SK-N-SH (cell line): ENCODE measurements at regions not wholly inside any gene's neighbourhood (a gene's known extent, or its start where the extent isn't known, plus 50 kb on each side); places are given as distances from the start of the nearest gene placed in this dataset.

ENCODE experiments used
- CTCF ChIA-PET: fragments of 300-600, 350-600 bp; formaldehyde crosslinking; extraction: SDS; loops from one replicate; lab custom pipeline; 2021; lab: Yijun Ruan, JAX
- POLR2A ChIA-PET: fragments of 350-600 bp; sonication (Branson Sonifier 250); formaldehyde crosslinking; extraction: SDS; loops from one replicate; lab custom pipeline; 2020; ENCODE audit warnings: antibody characterized with exemption, inconsistent platforms; lab: Yijun Ruan, JAX
- DNase-seq: peaks from one replicate; pipeline ENCODE4 v3.0.0; 2012
- H2AFZ ChIP-seq: fragments of 200-600 bp; sonication (generic); 2 replicates; pipeline ENCODE4 v1.8.1; 2016; ENCODE audit warnings: antibody characterized with exemption, mild to moderate bottlenecking, low read depth
- H3F3A ChIP-seq: fragments of 200-600 bp; sonication (generic); replicated peaks from 2 replicates; pipeline ENCODE3; 2016; ENCODE audit warnings: antibody characterized with exemption, mild to moderate bottlenecking; ENCODE audit not compliant: insufficient read depth
- H3K27ac ChIP-seq, 2 experiments: fragments of 200-500 bp in 1 of 2; fragments of 200-600 bp in 1 of 2; sonication (Bioruptor generic) in 1 of 2; sonication (generic), shearing (Covaris generic) in 1 of 2; 2 replicates each; pipeline versions ENCODE4 v1.5.1 to v1.6.1; 2014 to 2016; ENCODE audit warnings: low read depth in 2 of 2, inconsistent platforms in 1 of 2, low read length in 1 of 2, mild to moderate bottlenecking in 1 of 2, mixed read lengths in 1 of 2
- H3K27me3 ChIP-seq: fragments of 200-600 bp; sonication (generic), shearing (Covaris generic); 2 replicates; pipeline ENCODE4 v1.6.1; 2016; ENCODE audit warnings: mixed run types; ENCODE audit not compliant: insufficient read depth
- H3K36me3 ChIP-seq, 2 experiments: fragments of 200-500 bp in 1 of 2; fragments of 200-600 bp in 1 of 2; sonication (Bioruptor generic) in 1 of 2; sonication (generic) in 1 of 2; replicated peaks in 1 of 2; 2 replicates each; pipeline versions ENCODE3 to v1.5.1; 2014 to 2016; ENCODE audit warnings: low read length in 1 of 2, mild to moderate bottlenecking in 1 of 2; ENCODE audit not compliant: insufficient read depth in 2 of 2, control insufficient read depth in 1 of 2
- H3K4me1 ChIP-seq, 2 experiments: fragments of 200-500 bp in 1 of 2; fragments of 200-600 bp in 1 of 2; sonication (Bioruptor generic) in 1 of 2; sonication (generic), shearing (Covaris generic) in 1 of 2; 2 replicates each; pipeline versions ENCODE4 v1.5.1 to v1.6.1; 2014 to 2016; ENCODE audit warnings: low read depth in 1 of 2, low read length in 1 of 2, mixed run types in 1 of 2; ENCODE audit not compliant: insufficient read depth in 2 of 2, control insufficient read depth in 1 of 2
- H3K4me2 ChIP-seq: fragments of 200-600 bp; sonication (generic), shearing (Covaris generic); 2 replicates; pipeline ENCODE4 v1.6.1; 2017; ENCODE audit warnings: mixed run types
- H3K4me3 ChIP-seq, 2 experiments: fragments of 200-500 bp in 1 of 2; fragments of 200-600 bp in 1 of 2; sonication (Bioruptor generic) in 1 of 2; sonication (generic), shearing (Covaris generic) in 1 of 2; 2 replicates each; pipeline versions ENCODE4 v1.5.1 to v1.8.1; 2014 to 2016; ENCODE audit warnings: low read depth in 2 of 2, inconsistent platforms in 1 of 2, low read length in 1 of 2, mild to moderate bottlenecking in 1 of 2, mixed read lengths in 1 of 2, moderate library complexity in 1 of 2
- H3K79me2 ChIP-seq: fragments of 200-600 bp; sonication (generic); 2 replicates; pipeline ENCODE4 v1.8.1; 2017; ENCODE audit warnings: mild to moderate bottlenecking; ENCODE audit not compliant: insufficient read depth
- H3K9ac ChIP-seq: fragments of 200-600 bp; sonication (generic); 2 replicates; pipeline ENCODE4 v1.6.1; 2017; ENCODE audit warnings: mixed run types
- H3K9me2 ChIP-seq: fragments of 200-600 bp; sonication (generic); 2 replicates; pipeline ENCODE4 v1.6.1; 2017; ENCODE audit warnings: mixed run types
- H3K9me3 ChIP-seq: fragments of 200-600 bp; sonication (generic); 2 replicates; pipeline ENCODE4 v1.6.1; 2017; ENCODE audit warnings: mixed run types, mild to moderate bottlenecking, moderate library complexity
- H4K20me1 ChIP-seq: fragments of 200-600 bp; sonication (generic); 2 replicates; pipeline ENCODE4 v1.6.1; 2017; ENCODE audit warnings: mild to moderate bottlenecking, mixed run types; ENCODE audit not compliant: insufficient read depth
- CHD2 ChIP-seq: fragments of 150-350 bp; IDR thresholded peaks from 2 replicates; pipeline ENCODE4 v1.6.1; 2018; ENCODE audit warnings: low read length; ENCODE audit not compliant: partially characterized antibody
- CTCF ChIP-seq: fragments of 200-600 bp; sonication (generic); IDR thresholded peaks from 2 replicates; pipeline ENCODE4 v1.6.1; 2017; ENCODE audit warnings: antibody characterized with exemption, mild to moderate bottlenecking, moderate library complexity
- EP300 ChIP-seq, 2 experiments: IDR thresholded peaks; 2 replicates each; pipeline versions ENCODE4 v1.4.0 to v1.6.1; 2012; ENCODE audit warnings: borderline replicate concordance in 1 of 2, low read depth in 1 of 2, low read length in 1 of 2
- EZH2phosphoT487 ChIP-seq: fragments of 200-600 bp; sonication (generic); IDR thresholded peaks from 2 replicates; pipeline ENCODE4 v1.6.1; 2017; ENCODE audit warnings: low read depth, mixed run types, mild to moderate bottlenecking, antibody characterized with exemption, moderate library complexity, borderline replicate concordance
- FOSL2 ChIP-seq: IDR thresholded peaks from 2 replicates; pipeline ENCODE4 v1.4.0; 2012; ENCODE audit warnings: low read depth, mild to moderate bottlenecking, moderate library complexity, borderline replicate concordance
- FOXM1 ChIP-seq: IDR thresholded peaks from 2 replicates; pipeline ENCODE4 v1.4.0; 2012; ENCODE audit warnings: low read depth, mild to moderate bottlenecking
- GATA2 ChIP-seq: sonication (generic); formaldehyde crosslinking; IDR thresholded peaks from 2 replicates; pipeline ENCODE4 v1.5.0; 2020; ENCODE audit warnings: mild to moderate bottlenecking, missing genetic modification reagents
- JUND ChIP-seq: IDR thresholded peaks from 2 replicates; pipeline ENCODE4 v1.4.0; 2012
- NRF1 ChIP-seq: IDR thresholded peaks from 2 replicates; pipeline ENCODE4 v1.6.1; 2012; ENCODE audit warnings: low read depth, mild to moderate bottlenecking, low read length
- PBX3 ChIP-seq: IDR thresholded peaks from 2 replicates; pipeline ENCODE4; 2012
- POLR2AphosphoS5 ChIP-seq: IDR thresholded peaks from 2 replicates; pipeline ENCODE4 v1.6.1; 2012; ENCODE audit warnings: low read depth, low read length
- RCOR1 ChIP-seq: fragments of 150-350 bp; IDR thresholded peaks from 2 replicates; pipeline ENCODE4 v1.6.1; 2017; ENCODE audit warnings: antibody characterized with exemption, low read length
- REST ChIP-seq: IDR thresholded peaks from 2 replicates; pipeline ENCODE4 v1.6.1; 2012; ENCODE audit warnings: mild to moderate bottlenecking, low read depth, low read length, moderate library complexity
- RFX5 ChIP-seq: IDR thresholded peaks from 2 replicates; pipeline ENCODE4 v1.6.1; 2012; ENCODE audit warnings: mild to moderate bottlenecking, improper control_type of control experiment, low read length
- SIN3A ChIP-seq: IDR thresholded peaks from 2 replicates; pipeline ENCODE4 v1.6.1; 2012; ENCODE audit warnings: low read depth, mild to moderate bottlenecking, low read length, moderate library complexity, borderline replicate concordance
- TAF1 ChIP-seq: IDR thresholded peaks from 2 replicates; pipeline ENCODE4 v1.6.1; 2012; ENCODE audit warnings: low read depth, mild to moderate bottlenecking, low read length, moderate library complexity, borderline replicate concordance
- USF2 ChIP-seq: fragments of 150-350 bp; IDR thresholded peaks from 2 replicates; pipeline ENCODE4 v1.6.1; 2017; ENCODE audit warnings: antibody characterized with exemption, low read length, low read depth, borderline replicate concordance
- WGBS: methylation state at CpG from one replicate; pipeline ENCODE4 v1.1.6; 2017; ENCODE audit warnings: low lambda C conversion rate; 5-methylcytosine and 5-hydroxymethylcytosine counted together

GRCh38 chr9:17083258-17083657 is 51.6 kb upstream of the CNTLN start:
- Histone ChIP-seq H4K20me1 (no peaks in the 10 kb centered on the region), H3K9me3 (no peaks in the 10 kb centered on the region), H3K9me2 (no peaks in the 10 kb centered on the region), H3K36me3 (no peaks in the 10 kb centered on the region), H3F3A (no peaks in the 10 kb centered on the region), H3K4me2 (no peak overlapping the region), H3K4me3 (no peak overlapping the region), H3K79me2 (no peaks in the 10 kb centered on the region), H3K27ac (no peak overlapping the region), H3K9ac (no peak overlapping the region), H3K27me3 (no peaks in the 10 kb centered on the region), H2AFZ (no peak overlapping the region), H3K4me1 (peaks cover 0 to 7% of the 10 kb centered on the region in 2 experiments; a peak in 2 of 4 replicates)
- POLR2A ChIA-PET = no interaction called here
- CTCF ChIA-PET = interaction anchor here (1.2 to 1.4 kb wide), 2 partner anchors 20 to 31 kb away, joined by 3 to 6 read pairs; no protein-coding TSS in a partner anchor
- 96% methylated on average over 7 of the region's 7 CpGs for WGBS
- no peak for TF ChIP-seq TAF1
- no peak for TF ChIP-seq USF2
- no peak for DNase-seq

GRCh38 chr9:17082343-17083064 is 52.3 kb upstream of the CNTLN start:
- Histone ChIP-seq H3K9me3 (no peaks in the 10 kb centered on the region), H3K36me3 (no peaks in the 10 kb centered on the region), H3K9me2 (no peaks in the 10 kb centered on the region), H3F3A (no peaks in the 10 kb centered on the region), H2AFZ (peak overlapping the region; percentile 38; the same call in 1 of the 2 replicates), H3K27ac (peak overlapping the region in 1 of 2 experiments; percentile 71; a peak in 1 of 4 replicates), H3K4me2 (peak overlapping the region; percentile 18; the same call in 1 of the 2 replicates), H3K27me3 (no peaks in the 10 kb centered on the region), H3K4me3 (no peak overlapping the region), H4K20me1 (no peaks in the 10 kb centered on the region), H3K9ac (no peak overlapping the region), H3K4me1 (peaks cover 0 to 7% of the 10 kb centered on the region in 2 experiments; a peak in 2 of 4 replicates), H3K79me2 (no peaks in the 10 kb centered on the region)
- 18% methylated on average over 5 of the region's 5 CpGs for WGBS
- DNase-seq = peak; percentile 63
- ChIA-PET POLR2A (no interaction called here), CTCF (interaction anchor here (1.1 to 1.4 kb wide), 5 partner anchors 17 to 381 kb away, joined by 3 to 6 read pairs (median 4); no protein-coding TSS in a partner anchor)
- peak; percentile 5; the same call in 1 of the 2 replicates for TF ChIP-seq PBX3
- no peak for TF ChIP-seq FOSL2
- no peak for TF ChIP-seq FOXM1
- TF ChIP-seq CTCF = peak; percentile 26; the same call in 1 of the 2 replicates
- no peak for TF ChIP-seq REST
- peak; percentile 36 for TF ChIP-seq CHD2
- TF ChIP-seq RFX5 = no peak
- TF ChIP-seq JUND = no peak
- no peak for TF ChIP-seq USF2
- no peak for TF ChIP-seq NRF1
- TF ChIP-seq RCOR1 = peak; percentile 34; the same call in 1 of the 2 replicates
- no peak for TF ChIP-seq EZH2phosphoT487
- TF ChIP-seq GATA2 = peak; percentile 66
- TF ChIP-seq SIN3A = no peak
- TF ChIP-seq EP300 (IDR thresholded peaks at IDR 0.05; ENCODE audit: borderline replicate concordance in 1 of 2, low read depth in 1 of 2, low read length in 1 of 2) = no peak
- no peak for TF ChIP-seq POLR2AphosphoS5
